ENCODE measurements at regions not wholly inside any gene's neighbourhood (a gene's known extent, or its start where the extent isn't known, plus 50 kb on each side); places are given as distances from the start of the nearest gene placed in this dataset.

- no peak for DNase-seq
These were observed 251.2 kb upstream of the PMEPA1 start for GRCh38 chr20:57960803-57961575.

DNA sequence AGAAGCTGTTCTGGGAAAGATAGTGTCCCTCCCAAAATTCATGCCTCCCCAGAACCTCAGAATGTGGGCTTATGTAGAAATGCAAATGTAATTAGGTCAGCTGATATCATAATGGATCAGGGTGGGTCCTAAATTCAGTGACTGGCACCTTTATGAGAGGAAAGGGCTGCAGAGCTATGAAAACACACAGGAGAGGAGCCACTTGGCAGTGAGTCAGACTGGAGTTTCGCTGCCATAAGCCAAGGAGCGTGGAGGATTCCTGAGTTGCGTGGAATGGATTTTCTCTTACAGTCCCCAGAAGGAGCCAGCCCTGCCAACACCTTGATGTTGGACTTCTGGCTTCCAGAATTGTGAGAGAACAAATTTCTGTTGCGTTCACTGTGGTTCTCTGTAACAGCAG is 249.8 kb upstream of the PMEPA1 start:
- no peak for DNase-seq

DNA sequence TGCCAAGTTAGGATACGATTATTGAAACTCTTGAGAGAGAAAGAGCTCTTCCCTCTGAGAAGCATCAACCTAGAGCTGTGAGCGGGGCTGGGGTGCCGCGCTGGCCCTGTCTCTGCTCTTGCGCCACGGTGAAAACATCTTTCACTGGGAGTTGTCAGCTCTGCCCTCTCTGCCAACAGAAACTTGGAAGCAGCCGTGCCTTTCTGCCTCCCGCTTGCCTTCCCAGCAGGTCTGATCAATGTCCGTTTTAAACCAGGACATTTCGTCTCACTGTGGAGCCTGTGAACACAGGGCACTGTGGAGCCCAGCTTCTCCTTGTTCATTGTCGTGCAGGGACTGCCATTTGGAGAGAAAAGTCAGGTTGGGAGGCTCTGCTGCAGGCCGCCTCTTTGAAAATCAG is 249.2 kb upstream of the PMEPA1 start:
- DNase-seq: no peak

DNA sequence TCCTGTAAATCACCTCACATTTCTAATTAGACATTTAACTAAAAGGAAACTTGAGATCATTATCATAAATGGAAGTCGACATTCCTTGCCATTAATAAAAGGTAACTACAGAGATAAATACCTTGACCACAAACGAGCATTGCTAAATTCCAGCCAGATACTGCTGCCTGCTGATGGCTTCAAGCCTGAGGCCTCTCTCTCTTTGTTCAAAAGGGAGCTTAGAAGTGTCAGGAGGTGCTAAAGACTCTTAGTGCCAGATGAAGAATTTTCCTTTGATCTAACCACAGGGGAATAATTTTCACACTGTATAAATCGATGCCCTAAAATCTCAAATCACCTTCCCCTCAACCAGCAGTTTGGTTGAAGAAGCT is 248.2 kb upstream of the PMEPA1 start:
- no peak for DNase-seq

GRCh38 chr20:57957411-57958049 is 247.7 kb upstream of the PMEPA1 start:
- DNase-seq: no peak

GRCh38 chr20:57953638-57954037 is 243.8 kb upstream of the PMEPA1 start:
- no peak for DNase-seq

DNA sequence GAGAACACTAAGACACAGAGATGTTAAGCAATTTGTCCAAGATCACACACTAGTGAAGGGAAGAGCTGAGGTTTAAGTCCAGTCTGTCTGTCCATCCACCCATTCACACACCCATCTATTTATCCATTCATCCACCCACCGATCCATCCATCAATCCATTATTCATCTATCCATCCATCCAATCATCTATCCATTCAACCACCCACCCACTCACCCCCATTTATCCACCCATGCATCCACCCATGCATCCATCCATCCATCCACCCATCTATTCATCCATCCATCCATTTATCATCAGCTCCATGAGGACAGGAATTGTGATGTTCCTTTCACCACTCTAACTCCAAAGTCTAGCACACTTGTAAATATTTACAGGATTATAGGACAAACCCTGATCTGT is 242.3 kb upstream of the PMEPA1 start:
- DNase-seq: no peak

GRCh38 chr20:57951549-57951948 is 241.7 kb upstream of the PMEPA1 start:
- DNase-seq: no peak

DNA sequence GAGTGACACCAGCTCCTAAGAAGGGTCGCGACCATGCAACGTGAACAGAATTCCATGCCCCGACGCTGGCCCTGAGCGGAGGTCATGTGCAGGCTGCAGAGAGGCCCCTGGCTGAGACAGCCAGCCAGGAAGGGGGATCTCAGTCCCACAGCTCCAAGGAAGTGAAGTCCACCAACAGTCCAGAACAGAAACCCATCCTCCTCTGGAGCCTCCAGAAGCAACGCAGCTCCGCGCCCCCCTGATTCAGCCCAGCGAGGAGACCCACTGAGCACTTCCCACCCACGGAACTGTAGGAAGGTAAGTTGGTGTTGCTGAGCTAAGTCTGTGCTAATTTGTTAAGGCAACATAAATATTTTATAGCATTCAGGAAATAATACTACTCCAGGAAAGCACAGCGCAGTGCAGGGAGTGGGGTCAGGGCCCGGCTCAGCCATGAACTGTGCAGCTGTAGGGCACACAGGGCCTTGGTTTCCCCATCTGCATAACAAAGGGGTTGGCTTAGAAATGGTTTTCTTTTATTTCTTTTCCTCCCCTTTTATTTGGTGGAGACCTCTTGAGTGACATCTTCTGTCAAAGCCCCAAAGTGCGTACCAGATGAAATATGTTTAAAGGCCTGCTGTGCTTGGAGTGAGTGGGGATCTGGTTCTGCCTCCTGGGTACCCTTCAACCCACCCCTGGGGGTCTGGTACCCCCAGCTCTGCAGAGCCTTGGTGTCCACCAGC is 241.1 kb upstream of the PMEPA1 start:
- DNase-seq: no peak

DNA sequence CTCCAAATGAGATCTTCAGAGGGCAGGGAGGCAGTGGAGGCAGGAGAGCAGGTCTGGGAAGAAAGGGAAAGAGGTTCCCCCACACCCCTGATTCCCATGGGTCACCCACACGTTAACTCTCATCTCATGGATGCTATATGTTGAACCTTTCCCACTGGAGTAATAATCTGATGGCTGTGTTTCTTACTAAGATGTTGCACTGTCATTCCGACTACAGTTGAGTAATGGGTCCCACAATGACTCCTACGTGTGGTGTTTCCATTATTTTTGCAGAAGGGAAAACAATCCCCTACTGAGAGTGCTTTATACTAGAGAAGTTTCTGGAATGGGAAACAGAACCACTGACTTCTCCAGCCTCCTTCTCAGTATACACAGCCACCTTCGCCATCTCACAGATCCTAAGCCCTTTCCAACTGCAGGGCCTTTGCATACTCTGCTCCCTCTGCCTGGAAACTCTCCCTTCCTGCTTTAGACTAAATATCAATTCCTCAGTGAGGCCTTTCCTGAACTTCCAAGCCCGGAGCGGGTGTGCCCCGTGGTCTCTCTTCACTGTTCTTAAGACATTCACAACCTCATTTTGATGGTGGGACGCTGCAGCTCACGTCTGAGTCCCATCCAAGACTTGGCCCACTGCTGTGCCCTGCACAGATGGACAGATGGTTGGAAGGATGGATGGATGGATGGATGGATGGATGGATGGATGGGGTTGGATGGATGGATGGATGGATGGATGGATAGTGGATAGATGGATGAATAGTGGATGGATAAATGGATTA is 238.6 kb upstream of the PMEPA1 start:
- no peak for DNase-seq

- no peak for DNase-seq
These were observed 237.8 kb upstream of the PMEPA1 start for GRCh38 chr20:57947421-57948179.

DNA sequence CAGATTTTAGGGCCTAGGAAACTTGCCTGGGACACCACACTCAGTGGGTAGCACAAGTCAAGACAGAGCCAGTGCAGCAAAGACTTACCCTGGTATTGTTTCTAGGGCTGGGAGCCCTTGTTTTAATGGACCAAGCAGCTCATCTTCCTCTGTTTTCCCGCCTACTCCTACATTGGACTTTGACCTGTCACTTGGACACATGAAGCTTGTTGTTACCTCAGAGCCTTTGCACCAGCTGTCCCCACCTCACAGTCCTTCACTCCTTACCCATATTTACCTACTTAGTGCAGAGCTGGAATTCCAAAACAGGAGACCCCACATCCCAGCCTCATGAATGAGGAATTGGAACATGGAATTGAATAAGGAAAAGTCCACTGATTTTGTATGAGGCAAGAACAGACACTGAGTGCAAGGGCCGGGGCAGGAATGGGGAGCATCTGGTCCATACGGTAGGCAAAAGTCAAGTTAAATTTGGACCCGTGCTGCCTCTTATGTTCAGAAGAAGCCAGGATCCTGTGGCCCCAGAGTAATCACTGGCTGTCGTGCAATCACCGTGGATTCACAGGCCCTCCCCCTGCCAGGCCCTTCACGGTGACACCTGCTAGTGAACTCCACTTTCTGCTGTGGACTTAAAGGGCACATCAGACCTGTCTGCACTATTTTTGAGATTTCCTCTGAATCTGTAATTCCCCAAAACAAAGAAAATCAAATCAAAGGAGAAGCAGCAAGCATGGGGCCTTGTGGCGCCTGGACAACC is 236.9 kb upstream of the PMEPA1 start:
- no peak for DNase-seq

GRCh38 chr20:57944988-57945387 is 235.2 kb upstream of the PMEPA1 start:
- no peak for DNase-seq

DNA sequence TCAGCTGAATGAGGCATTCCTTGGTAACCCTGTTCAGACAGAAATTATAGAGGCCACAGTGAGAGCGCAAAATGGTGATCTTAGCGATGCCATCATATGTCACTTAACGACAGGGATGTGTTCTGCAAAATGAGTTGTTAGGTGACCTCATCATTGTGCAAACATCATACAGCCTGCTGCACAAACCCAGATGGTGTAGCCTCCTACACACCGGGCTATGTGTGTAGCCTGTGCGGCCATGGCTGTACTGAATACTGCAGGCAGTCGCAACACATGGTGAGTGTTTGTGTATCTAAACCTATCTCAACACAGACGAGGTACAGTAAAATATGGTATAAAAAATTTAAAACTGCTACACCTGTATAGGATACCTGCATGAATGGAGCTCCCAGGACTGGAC is 234.1 kb upstream of the PMEPA1 start:
- no peak for DNase-seq

- DNase-seq: no peak
These were observed 233.5 kb upstream of the PMEPA1 start for GRCh38 chr20:57943291-57943690.

GRCh38 chr20:57941604-57942381 is 232.0 kb upstream of the PMEPA1 start:
- no peak for DNase-seq

- DNase-seq: no peak
These were observed 231.2 kb upstream of the PMEPA1 start for GRCh38 chr20:57940868-57941522.

DNA sequence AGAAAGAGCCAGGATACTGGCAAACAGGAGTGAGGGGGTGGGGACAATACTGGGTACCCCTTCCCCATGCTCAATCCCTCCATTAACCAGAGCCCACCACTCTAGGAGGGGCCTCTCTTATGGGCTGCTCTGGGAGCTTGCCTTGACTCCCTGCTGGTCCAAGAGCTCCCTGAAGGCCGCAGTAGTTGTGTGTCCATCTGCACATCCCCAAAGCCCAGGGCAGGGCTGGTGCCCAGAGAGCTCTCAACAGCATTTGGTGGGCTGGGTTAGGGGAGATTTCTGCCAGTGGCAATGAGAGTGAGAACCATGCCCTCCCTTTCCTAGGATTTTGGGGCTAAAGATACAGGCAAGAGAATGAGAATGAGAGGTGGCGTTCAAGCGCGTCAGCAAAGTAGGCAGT is 230.6 kb upstream of the PMEPA1 start:
- DNase-seq: no peak

DNA sequence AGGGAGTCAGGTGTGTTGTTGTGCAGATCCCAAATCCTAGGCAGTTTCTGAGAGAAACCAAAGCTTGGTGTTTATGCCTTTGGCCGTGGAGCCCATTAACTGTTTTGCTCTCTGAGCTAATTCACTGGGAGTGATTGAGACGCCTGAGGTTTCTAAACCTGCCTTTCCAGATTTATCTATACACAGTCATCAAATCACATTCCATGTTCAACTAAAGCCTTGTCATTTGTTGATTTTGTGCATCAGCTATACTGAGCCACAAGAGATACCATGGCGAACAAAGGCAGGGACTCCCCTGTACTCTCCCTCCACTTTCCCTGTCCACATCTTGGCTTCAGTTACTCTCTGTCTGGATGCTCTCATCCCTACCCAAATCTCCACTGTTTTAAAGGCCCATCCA is 229.7 kb upstream of the PMEPA1 start:
- DNase-seq: no peak

Measured in activated naive CD4-positive, alpha-beta T cell treated with Interleukin-2 at 50 U/mL for 16 hours (primary cell).